Chondrocyte (in vitro differentiated cells): ENCODE measurements at regions not wholly inside any gene's neighbourhood (a gene's known extent, or its start where the extent isn't known, plus 50 kb on each side); places are given as distances from the start of the nearest gene placed in this dataset.

Source experiments
- DNase-seq: peaks from one replicate; pipeline ENCODE4 v3.0.0; 2021; ENCODE audit warnings: mixed read lengths, low spot score
- H3K27ac Mint-ChIP-seq: one replicate; pipeline ENCODE4 v1.8.0; 2021; ENCODE audit warnings: mild to moderate bottlenecking, moderate library complexity, mixed read lengths; ENCODE audit not compliant: unreplicated experiment
- H3K27me3 Mint-ChIP-seq: 2 replicates; pipeline ENCODE4 v1.8.0; 2021; ENCODE audit warnings: low read depth, mixed read lengths
- H3K36me3 Mint-ChIP-seq: 2 replicates; pipeline ENCODE4 v1.8.0; 2021; ENCODE audit warnings: low read depth, mixed read lengths
- H3K4me1 Mint-ChIP-seq: 2 replicates; pipeline ENCODE4 v1.8.0; 2021; ENCODE audit warnings: low read depth, mild to moderate bottlenecking, mixed read lengths
- H3K4me3 Mint-ChIP-seq: one replicate; pipeline ENCODE4 v1.8.0; 2021; ENCODE audit warnings: mild to moderate bottlenecking, moderate library complexity, mixed read lengths; ENCODE audit not compliant: unreplicated experiment
- H3K9me3 Mint-ChIP-seq: 2 replicates; pipeline ENCODE4 v1.8.0; 2021; ENCODE audit warnings: low read depth, mixed read lengths
- CTCF ChIP-seq: fragments of 200-600 bp; sonication (generic); IDR thresholded peaks from 2 replicates; pipeline ENCODE4 v1.5.0; 2021; ENCODE audit warnings: antibody characterized with exemption, mild to moderate bottlenecking, moderate library complexity

- H3K27ac Mint-ChIP-seq: no peak overlapping the region
- no peaks in the 10 kb centered on the region for H3K4me1 Mint-ChIP-seq
- no peak overlapping the region for H3K4me3 Mint-ChIP-seq
- TF ChIP-seq CTCF: no peak
- no peaks in the 10 kb centered on the region for H3K36me3 Mint-ChIP-seq
- no peaks in the 10 kb centered on the region for H3K27me3 Mint-ChIP-seq
- no peak for DNase-seq
- no peaks in the 10 kb centered on the region for H3K9me3 Mint-ChIP-seq
These were observed 246.8 kb upstream of the ROBO1 start for GRCh38 chr3:80014576-80014975.

- no peak for TF ChIP-seq CTCF
- no peaks in the 10 kb centered on the region for H3K36me3 Mint-ChIP-seq
- no peak overlapping the region for H3K27ac Mint-ChIP-seq
- no peaks in the 10 kb centered on the region for H3K27me3 Mint-ChIP-seq
- H3K4me1 Mint-ChIP-seq: no peaks in the 10 kb centered on the region
- no peak for DNase-seq
- H3K9me3 Mint-ChIP-seq: no peaks in the 10 kb centered on the region
- H3K4me3 Mint-ChIP-seq: no peak overlapping the region
These were observed 242.3 kb upstream of the ROBO1 start for GRCh38 chr3:80010021-80010571.

- no peak for DNase-seq
- Mint-ChIP-seq H3K27ac (no peak overlapping the region), H3K9me3 (no peaks in the 10 kb centered on the region), H3K27me3 (no peaks in the 10 kb centered on the region), H3K4me3 (no peak overlapping the region), H3K36me3 (no peaks in the 10 kb centered on the region), H3K4me1 (no peaks in the 10 kb centered on the region)
- TF ChIP-seq CTCF: no peak
These were observed 239.7 kb upstream of the ROBO1 start for GRCh38 chr3:80007522-80007921.

GRCh38 chr3:80006315-80006714, 238.5 kb upstream of the ROBO1 start:
- Mint-ChIP-seq H3K4me3 (no peak overlapping the region), H3K27ac (no peak overlapping the region), H3K4me1 (no peaks in the 10 kb centered on the region), H3K9me3 (no peaks in the 10 kb centered on the region), H3K27me3 (no peaks in the 10 kb centered on the region), H3K36me3 (no peaks in the 10 kb centered on the region)
- DNase-seq: no peak
- no peak for TF ChIP-seq CTCF

GRCh38 chr3:80000022-80000421, 232.2 kb upstream of the ROBO1 start:
- no peak for TF ChIP-seq CTCF
- Mint-ChIP-seq H3K4me1 (peaks cover 8% of the 10 kb centered on the region), H3K27me3 (no peaks in the 10 kb centered on the region), H3K4me3 (no peak overlapping the region), H3K36me3 (no peaks in the 10 kb centered on the region), H3K9me3 (no peaks in the 10 kb centered on the region), H3K27ac (no peak overlapping the region)
- no peak for DNase-seq
